Right lobe of liver (tissue), 4 donors: ENCODE measurements at regions not wholly inside any gene's neighbourhood (a gene's known extent, or its start where the extent isn't known, plus 50 kb on each side); places are given as distances from the start of the nearest gene placed in this dataset.

Source experiments
- POLR2A ChIP-seq: fragments of 450-650 bp; IDR thresholded peaks from one replicate; pipeline ENCODE4 v1.6.1; 2017; ENCODE audit warnings: antibody characterized with exemption, mild to moderate bottlenecking
- TF ChIP-seq, protein P1 (sequence below), 4 donors: fragments of 200-600 bp in 3 of 4; fragments of 450-650 bp in 1 of 4; IDR thresholded peaks; one replicate each; pipeline versions ENCODE4 v1.5.1 to v1.8.0; 2016 to 2022; ENCODE audit warnings: antibody characterized with exemption in 4 of 4, mild to moderate bottlenecking in 2 of 4
- donor health status: DM: no; HTN: no; CAD: no.
- donor health status: DM: no; HTN: no; CAD: no.
- donor health status: DM: no; HTN: yes; CAD: no.

DNA sequence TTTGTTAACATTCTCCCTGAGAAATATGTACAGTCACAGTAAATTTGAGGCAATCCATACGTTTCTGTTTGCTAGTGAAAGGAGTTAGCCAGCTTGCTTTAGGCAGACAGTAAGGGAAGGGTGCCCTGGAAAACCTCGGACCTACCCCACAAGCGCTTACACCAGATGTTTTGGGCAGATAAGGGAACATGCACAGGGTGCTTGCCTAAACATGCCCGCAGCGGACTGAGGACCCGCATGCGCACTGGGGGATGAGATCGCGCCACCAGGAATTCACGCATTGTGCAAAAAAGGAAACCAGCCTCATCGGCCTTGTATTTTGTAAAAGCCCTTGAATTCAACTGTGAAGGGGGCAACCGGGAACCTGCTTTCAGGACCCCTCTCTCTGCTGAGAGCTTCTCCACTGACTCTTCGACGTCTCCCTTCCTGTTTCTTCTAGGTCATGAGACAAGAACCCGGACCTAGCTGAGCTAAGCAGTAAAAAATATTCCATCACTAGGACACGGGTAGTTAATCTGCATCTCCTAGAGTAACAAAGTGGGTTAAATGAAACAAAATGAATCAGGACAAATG lies 1399.2 kb upstream of the ATXN8OS start:
- TF ChIP-seq, protein P1, sequence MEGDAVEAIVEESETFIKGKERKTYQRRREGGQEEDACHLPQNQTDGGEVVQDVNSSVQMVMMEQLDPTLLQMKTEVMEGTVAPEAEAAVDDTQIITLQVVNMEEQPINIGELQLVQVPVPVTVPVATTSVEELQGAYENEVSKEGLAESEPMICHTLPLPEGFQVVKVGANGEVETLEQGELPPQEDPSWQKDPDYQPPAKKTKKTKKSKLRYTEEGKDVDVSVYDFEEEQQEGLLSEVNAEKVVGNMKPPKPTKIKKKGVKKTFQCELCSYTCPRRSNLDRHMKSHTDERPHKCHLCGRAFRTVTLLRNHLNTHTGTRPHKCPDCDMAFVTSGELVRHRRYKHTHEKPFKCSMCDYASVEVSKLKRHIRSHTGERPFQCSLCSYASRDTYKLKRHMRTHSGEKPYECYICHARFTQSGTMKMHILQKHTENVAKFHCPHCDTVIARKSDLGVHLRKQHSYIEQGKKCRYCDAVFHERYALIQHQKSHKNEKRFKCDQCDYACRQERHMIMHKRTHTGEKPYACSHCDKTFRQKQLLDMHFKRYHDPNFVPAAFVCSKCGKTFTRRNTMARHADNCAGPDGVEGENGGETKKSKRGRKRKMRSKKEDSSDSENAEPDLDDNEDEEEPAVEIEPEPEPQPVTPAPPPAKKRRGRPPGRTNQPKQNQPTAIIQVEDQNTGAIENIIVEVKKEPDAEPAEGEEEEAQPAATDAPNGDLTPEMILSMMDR (IDR thresholded peaks at IDR 0.05) = no peak
- no peak for TF ChIP-seq POLR2A
